Neural progenitor cell (in vitro differentiated cells): ENCODE measurements at regions not wholly inside any gene's neighbourhood (a gene's known extent, or its start where the extent isn't known, plus 50 kb on each side); places are given as distances from the start of the nearest gene placed in this dataset.

ENCODE experiments used
- CTCF ChIP-seq: fragments of 200-600 bp; sonication (generic); IDR thresholded peaks from 2 replicates; pipeline ENCODE4 v1.5.1; 2017; ENCODE audit warnings: antibody characterized with exemption, mild to moderate bottlenecking
- EZH2 ChIP-seq: fragments of 200-600 bp; sonication (generic); IDR thresholded peaks from 2 replicates; pipeline ENCODE4 v1.6.1; 2017; ENCODE audit warnings: antibody characterized with exemption, mild to moderate bottlenecking, moderate library complexity
- EZH2phosphoT487 ChIP-seq: fragments of 200-600 bp; sonication (generic); IDR thresholded peaks from 2 replicates; pipeline ENCODE4 v1.6.1; 2017; ENCODE audit warnings: antibody characterized with exemption

DNA sequence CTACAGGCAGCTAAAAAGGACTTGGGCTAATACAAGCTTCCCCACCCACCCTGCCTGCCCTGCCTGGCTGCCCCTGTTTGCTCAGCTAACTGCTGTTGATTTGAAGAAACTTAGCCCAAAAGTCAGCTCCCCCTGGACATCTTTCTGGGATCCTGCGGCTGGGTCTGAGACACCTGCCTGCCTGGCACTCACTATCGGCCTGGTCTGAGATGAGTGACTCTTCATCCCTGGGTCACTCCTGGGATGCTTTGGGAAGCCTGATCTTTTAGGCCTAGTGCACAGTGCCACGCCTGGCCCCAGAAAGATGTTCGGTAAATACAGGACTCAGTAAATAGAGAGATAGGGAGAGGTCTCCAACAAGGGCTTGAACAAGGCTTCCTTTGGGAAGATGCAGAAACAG, 211.3 kb upstream of the DIO3 start:
- no peak for TF ChIP-seq CTCF
- TF ChIP-seq EZH2phosphoT487: no peak
- TF ChIP-seq EZH2: no peak
